GM21447 (cell line): ENCODE measurements at regions not wholly inside any gene's neighbourhood (a gene's known extent, or its start where the extent isn't known, plus 50 kb on each side); places are given as distances from the start of the nearest gene placed in this dataset.
"Not testable (repeated sequence)": the region's sequence is repeated elsewhere in the genome, so short reads cannot be mapped to it uniquely, and the experiment has no call there.

Experiments
- ATAC-seq: cut with Tn5 transposase; IDR thresholded peaks from one replicate; pipeline ENCODE4 v1.9.1; 2021; ENCODE audit not compliant: unreplicated experiment

DNA sequence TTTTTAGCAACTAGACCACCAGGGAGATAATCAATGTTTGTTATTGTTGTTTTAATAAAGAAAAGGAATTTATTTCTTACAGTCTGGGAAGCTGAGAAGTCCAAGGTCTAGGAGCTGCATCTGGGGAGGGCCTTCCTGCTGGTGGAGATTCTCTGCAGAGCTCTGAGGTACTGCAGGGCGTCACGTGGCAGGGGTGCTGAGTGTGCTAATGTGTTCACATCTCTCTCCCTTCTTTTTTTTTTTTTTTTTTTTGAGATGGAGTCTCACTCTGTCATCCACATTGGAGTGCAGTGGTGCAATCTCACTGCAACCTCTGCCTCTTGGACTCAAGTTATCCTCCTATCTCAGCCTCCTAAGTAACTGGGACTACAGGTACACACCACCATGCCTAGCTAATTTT lies 150.9 kb upstream of the TRIM24 start:
- no peak for ATAC-seq

DNA sequence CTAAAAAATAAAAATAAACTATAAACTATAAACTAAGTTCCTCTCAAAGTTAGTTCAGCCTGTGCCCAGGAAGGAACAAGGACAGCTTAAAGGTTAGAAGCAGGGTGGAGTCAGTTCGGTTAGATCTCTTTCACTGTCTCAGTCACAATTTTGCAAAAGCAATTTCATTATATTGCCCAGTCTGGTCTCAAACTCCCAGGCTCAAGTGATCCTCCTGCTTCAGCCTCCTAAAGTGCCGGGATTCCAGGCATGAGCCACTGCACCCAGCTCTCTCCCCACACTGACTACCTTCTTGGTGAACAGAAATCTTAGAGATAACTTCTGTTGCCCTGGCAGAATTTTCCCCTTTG lies 146.3 kb upstream of the TRIM24 start:
- no peak for ATAC-seq

GRCh38 chr7:138316421-138317043 lies 143.5 kb upstream of the TRIM24 start:
- peak; percentile 99 for ATAC-seq

DNA sequence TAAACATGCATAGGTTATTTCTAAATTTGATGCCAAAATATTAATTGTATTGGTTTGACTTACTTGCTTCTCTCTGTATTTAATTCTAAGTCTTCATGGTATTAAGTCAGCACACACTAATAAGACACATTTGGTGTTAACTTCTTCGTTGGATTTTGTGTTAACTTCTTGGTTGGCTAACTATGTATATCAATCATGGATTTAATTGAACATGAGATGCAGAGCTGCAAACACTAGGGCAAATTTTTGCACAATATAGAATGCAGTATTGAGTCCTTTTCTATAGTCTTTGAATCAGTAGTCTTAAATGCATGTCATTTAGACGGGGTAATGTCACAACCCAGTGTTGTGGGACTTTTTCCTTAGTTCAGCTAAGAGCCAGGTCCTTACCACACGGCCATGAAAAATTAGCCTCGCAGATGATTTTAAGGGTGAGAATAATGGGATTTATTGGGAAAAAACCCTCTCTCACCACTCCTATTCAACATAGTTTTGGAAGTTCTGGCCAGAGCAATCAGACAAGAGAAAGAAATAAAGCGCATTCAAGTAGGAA lies 142.9 kb upstream of the TRIM24 start:
- ATAC-seq, result no peak

GRCh38 chr7:138324941-138325340 lies 135.1 kb upstream of the TRIM24 start:
- ATAC-seq, result no peak

DNA sequence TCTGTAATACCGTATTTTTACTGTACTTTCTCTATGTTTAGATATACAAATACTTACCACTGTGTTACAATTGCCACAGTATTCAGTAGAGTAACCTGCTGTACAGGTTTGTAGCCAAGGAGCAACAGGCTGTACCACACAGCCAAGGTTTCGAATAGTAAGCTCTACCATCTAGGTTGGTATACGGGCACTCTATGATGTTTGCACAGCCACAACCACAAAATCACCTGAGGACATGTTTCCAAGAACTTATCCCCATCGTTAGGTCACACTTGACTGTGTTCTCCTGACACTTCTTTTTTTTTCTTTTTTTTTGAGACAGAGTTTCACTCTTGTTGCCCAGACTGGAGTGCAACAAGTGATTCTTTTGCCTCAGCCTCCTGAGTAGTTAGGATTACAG lies 134.6 kb upstream of the TRIM24 start:
- no peak for ATAC-seq

DNA sequence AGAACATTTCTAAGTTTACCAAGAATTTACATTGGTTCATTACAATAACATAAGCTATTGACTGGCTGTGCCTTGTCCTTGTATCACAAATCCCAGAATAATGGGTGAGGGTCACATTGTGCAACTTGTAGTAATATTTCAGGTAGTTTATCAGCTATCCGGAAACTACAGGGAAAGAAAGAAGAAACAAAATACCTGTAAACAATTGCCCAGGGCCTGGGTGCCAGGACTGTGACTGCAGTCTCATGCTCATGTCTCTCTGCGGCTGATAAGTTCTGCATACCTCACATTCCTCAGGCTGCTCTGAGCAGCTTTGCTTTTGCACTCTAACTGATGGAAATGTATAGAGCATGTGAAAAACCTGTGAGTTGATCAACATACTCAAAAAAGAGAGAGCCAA lies 131.8 kb upstream of the TRIM24 start:
- ATAC-seq, result no peak

DNA sequence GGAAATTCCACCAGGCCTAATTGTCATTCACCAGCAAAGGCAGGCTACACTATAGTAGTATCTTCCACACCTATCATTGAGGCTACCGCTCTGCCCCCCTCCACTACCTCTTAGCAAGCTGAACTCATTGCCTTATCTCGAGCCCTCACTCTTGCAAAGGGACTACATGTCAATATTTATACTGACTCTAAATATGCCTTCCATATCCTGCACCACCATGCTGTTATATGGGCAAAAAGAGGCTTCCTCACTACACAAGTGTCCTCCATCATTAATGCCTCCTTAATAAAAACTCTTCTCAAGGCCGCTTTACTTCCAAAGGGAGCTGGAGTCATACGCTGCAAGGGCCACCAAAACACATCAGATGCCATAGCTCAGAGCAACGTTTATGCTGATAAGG lies 127.2 kb upstream of the TRIM24 start:
- ATAC-seq, result not testable (repeated sequence)

DNA sequence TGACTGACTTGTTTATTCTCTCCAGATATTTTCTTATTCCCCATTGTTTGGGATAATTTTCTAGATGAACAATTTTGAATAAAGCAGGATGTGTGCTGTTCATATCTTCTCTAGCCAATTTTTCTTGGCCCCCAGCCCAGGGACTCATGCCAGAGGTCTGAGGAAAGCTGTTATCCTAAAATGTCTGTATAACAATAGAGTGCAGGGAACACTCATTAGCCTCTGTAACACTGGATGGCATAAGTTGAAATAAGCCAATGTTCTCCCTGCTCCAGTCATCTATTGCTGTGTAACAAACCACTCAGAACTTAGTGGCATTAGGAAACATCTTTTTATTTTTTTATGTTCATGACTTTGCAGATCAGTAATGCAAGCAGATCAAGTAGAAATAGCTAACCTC lies 121.7 kb upstream of the TRIM24 start:
- ATAC-seq, result no peak

GRCh38 chr7:138339229-138339628 lies 120.8 kb upstream of the TRIM24 start:
- ATAC-seq, result not testable (repeated sequence)

DNA sequence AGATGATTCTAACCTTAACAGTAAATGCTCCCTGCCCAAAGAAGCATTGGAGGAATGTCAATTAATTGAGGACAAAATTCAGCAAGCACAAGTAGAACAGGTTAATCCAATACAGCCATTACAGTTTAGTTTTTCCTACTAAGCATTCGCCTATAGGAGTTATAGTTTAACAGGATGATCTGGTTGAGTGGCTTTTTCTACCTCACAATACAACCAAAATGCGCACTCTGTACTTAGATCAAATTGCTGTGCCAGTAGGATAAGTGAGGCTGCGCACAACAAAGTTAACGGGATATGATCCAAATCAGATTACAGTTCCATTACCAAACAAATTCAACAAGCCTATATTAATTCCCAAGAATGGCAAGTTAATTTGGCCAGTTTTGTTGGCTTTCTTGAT lies 117.1 kb upstream of the TRIM24 start:
- ATAC-seq, result no peak

DNA sequence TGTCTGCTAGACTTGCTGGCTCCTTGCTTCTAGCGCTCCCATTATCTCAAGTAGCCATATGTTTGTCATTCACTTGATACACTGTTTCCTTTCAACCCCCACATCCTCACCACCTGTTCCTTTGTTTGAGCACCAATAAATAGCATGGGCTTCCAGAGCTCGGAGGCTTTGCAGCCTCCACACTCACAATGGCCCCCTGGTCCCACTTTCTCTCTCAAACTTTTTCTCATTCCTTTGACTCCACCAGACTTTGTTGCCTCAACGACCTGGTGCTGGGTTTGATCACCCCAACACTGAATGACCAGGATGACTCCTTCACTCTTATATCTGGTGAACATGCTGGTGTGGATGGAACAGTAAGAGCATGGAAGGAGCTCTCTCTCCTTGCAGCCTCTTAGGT lies 114.5 kb upstream of the TRIM24 start:
- ATAC-seq, result no peak

DNA sequence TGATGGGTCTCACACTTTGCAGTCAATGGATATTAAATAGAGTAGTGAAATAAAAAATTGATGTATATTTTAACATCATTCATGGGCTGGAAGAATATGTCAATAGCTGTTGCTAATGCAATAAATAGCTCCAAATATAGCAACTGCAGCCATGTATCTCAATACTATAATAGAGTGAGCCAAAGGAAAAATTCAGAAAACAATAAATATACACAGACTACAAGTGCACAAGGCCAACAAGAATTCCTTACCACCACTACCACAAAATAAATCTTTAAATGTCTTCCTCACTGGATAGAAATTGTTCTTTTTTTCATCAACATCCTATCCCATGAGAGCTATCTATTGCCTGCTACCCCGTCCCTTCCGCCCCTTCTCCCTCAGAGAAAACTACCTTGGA lies 113.1 kb upstream of the TRIM24 start:
- no peak for ATAC-seq

DNA sequence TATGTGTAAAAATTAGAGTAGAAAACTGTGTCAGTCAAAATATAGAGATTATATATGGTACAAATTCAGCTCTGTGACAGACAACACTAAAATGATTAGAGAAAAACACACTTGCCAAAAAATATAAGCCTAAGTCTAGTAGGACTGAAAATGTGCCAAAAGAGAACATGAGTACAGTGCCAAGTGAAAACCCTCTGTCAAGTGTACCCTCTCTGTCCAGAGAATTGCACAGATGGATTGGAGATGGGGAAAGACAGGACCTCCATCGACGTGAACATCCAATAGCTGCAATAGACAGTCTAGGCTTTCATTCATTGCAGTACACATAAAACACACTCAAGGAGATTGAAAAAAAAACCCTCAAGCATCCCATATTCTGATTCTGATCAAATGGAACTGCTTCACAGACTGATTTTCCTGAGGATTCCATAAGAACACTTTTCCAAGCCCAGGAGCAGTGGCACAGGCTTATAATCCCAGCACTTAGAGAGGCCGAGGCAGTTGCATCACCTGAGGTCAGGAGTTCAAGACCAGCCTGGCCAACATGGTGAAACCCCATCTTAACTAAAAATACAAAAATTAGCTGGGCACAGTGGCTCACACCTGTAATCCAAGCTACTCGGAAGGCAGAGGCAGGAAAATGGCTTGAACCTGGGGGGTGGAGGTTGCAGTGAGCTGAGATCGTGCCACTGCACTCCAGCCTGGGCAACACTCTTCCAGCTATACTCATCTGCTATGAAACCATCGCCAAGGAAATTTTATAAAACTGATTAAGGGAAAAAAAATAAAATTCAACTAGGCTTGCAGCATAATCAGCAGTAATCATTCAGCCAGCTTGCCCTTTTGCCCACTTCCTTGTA lies 110.0 kb upstream of the TRIM24 start:
- ATAC-seq, result no peak

- no peak for ATAC-seq
Observed at GRCh38 chr7:138350701-138351357, 109.2 kb upstream of the TRIM24 start.

- ATAC-seq, result no peak
Observed at GRCh38 chr7:138352570-138353461, 107.2 kb upstream of the TRIM24 start.

GRCh38 chr7:138354066-138354465 lies 106.0 kb upstream of the TRIM24 start:
- ATAC-seq, result no peak

- no peak for ATAC-seq
Observed at GRCh38 chr7:138355254-138355653, 104.8 kb upstream of the TRIM24 start.

- ATAC-seq, result no peak
Observed at GRCh38 chr7:138358850-138359341, 101.2 kb upstream of the TRIM24 start.

DNA sequence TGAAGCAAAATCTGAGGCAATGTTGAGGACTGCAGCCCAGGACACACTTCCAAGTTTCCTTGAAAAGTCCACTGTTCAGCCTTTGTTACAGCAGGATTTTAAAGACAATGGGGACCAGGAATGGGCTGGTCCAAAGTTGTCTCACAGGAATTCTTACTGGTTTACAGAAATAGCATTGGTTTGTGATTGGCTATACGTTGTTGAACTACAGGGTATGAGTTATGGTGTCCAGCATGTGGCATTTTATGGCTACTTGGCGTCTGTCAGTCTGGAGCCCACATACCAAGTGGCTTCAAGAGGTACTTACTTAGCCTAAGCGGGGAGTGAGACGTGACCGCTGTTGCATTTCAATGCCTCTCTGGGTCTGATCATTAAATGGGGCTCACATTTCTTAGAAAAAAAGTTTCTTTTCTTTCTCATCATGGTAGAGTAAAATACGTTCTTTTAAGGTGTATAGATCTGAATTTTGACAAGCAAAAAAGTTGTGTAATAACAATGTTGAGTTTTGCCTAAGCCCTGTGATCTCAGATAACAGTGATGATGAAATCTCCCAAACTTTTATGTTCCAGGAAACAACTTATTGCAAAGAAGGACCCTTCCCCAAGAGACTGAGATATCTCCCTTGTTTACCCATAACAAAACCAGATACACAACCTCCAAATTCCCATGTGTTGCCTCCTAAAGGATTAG lies 100.0 kb upstream of the TRIM24 start:
- no peak for ATAC-seq
